ENCODE measurements at regions not wholly inside any gene's neighbourhood (a gene's known extent, or its start where the extent isn't known, plus 50 kb on each side); places are given as distances from the start of the nearest gene placed in this dataset.

- TF ChIP-seq BACH1 (IDR thresholded peaks at IDR 0.05; ENCODE audit: borderline replicate concordance), result no peak
- TF ChIP-seq BRCA1 (IDR thresholded peaks at IDR 0.05; ENCODE audit: low read depth, low read length), result no peak
- no peak for TF ChIP-seq ZBTB4 (CRISPR knock-in tag; IDR thresholded peaks at IDR 0.05)
- no peak for TF ChIP-seq KLF5 (IDR thresholded peaks at IDR 0.05; ENCODE audit: partially characterized antibody)
- no peak for TF ChIP-seq NFYA (IDR thresholded peaks at IDR 0.05; ENCODE audit: borderline replicate concordance, low read depth, low read length)
- no peak for TF ChIP-seq REST (IDR thresholded peaks at IDR 0.05; ENCODE audit: low read depth, low read length)
- no peak for TF ChIP-seq PAX8 (IDR thresholded peaks at IDR 0.05)
- TF ChIP-seq ZZZ3 (IDR thresholded peaks at IDR 0.05; ENCODE audit: control insufficient read depth, insufficient read length, low read depth), result no peak
- no peak for TF ChIP-seq MAX (IDR thresholded peaks at IDR 0.05; ENCODE audit: low read depth, low read length)
- TF ChIP-seq PKNOX1 (IDR thresholded peaks at IDR 0.05), result no peak
These were observed 100.6 kb downstream of the HNRNPLL start (continued) for GRCh38 chr2:38502107-38502506.
